Loucy (cell line): ENCODE measurements at regions not wholly inside any gene's neighbourhood (a gene's known extent, or its start where the extent isn't known, plus 50 kb on each side); places are given as distances from the start of the nearest gene placed in this dataset.

Experiments
- H2AFZ ChIP-seq: fragments of 200-600 bp; sonication (generic); 2 replicates; pipeline ENCODE4 v1.6.0; 2016; ENCODE audit warnings: antibody characterized with exemption, mild to moderate bottlenecking, low read length, moderate library complexity
- H3F3A ChIP-seq: fragments of 200-600 bp; 2 replicates; pipeline ENCODE4 v1.6.0; 2016; ENCODE audit warnings: antibody characterized with exemption, low read depth, mild to moderate bottlenecking
- H3K27me3 ChIP-seq: fragments of 200-600 bp; sonication (generic); 2 replicates; pipeline ENCODE4 v1.6.1; 2014; ENCODE audit warnings: low read length, mild to moderate bottlenecking; ENCODE audit not compliant: insufficient read depth, poor library complexity, severe bottlenecking
- H3K36me3 ChIP-seq: fragments of 200-600 bp; sonication (generic); 2 replicates; pipeline ENCODE4 v1.6.1; 2016; ENCODE audit warnings: low read length; ENCODE audit not compliant: insufficient read depth
- H3K4me1 ChIP-seq: fragments of 200-600 bp; sonication (generic); 2 replicates; pipeline ENCODE4 v1.5.1; 2014; ENCODE audit warnings: low read length, mild to moderate bottlenecking; ENCODE audit not compliant: insufficient read depth, poor library complexity, severe bottlenecking
- H3K4me2 ChIP-seq: fragments of 200-600 bp; sonication (generic); 2 replicates; pipeline ENCODE4 v1.6.0; 2014; ENCODE audit warnings: antibody characterized with exemption, low read length, low read depth, mild to moderate bottlenecking; ENCODE audit not compliant: poor library complexity, severe bottlenecking
- H3K4me3 ChIP-seq: fragments of 200-600 bp; sonication (generic); 2 replicates; pipeline ENCODE4 v1.5.1; 2014; ENCODE audit warnings: low read length, mild to moderate bottlenecking, mixed read lengths; ENCODE audit not compliant: poor library complexity, severe bottlenecking
- H3K79me2 ChIP-seq: fragments of 200-600 bp; sonication (generic); 2 replicates; pipeline ENCODE4 v1.6.1; 2014; ENCODE audit warnings: low read length; ENCODE audit not compliant: insufficient read depth
- H3K9ac ChIP-seq: fragments of 200-600 bp; sonication (generic); 2 replicates; pipeline ENCODE4 v1.6.0; 2014; ENCODE audit warnings: mild to moderate bottlenecking, low read depth, low read length, moderate library complexity; ENCODE audit not compliant: poor library complexity, severe bottlenecking
- H3K9me2 ChIP-seq: fragments of 200-600 bp; sonication (generic); replicated peaks from 2 replicates; pipeline ENCODE4 v1.6.1; 2016; ENCODE audit warnings: low read depth, low read length, mixed read lengths
- H3K9me3 ChIP-seq: fragments of 200-600 bp; sonication (generic); 2 replicates; pipeline ENCODE4 v1.6.1; 2014; ENCODE audit warnings: mild to moderate bottlenecking, antibody characterized with exemption, low read length, low read depth; ENCODE audit not compliant: insufficient read depth
- H4K20me1 ChIP-seq: fragments of 200-600 bp; sonication (generic); 2 replicates; pipeline ENCODE4 v1.6.0; 2014; ENCODE audit warnings: antibody characterized with exemption, low read length, mild to moderate bottlenecking; ENCODE audit not compliant: insufficient read depth, poor library complexity, severe bottlenecking
- EZH2phosphoT487 ChIP-seq: fragments of 200-600 bp; IDR thresholded peaks from 2 replicates; pipeline ENCODE4 v1.6.1; 2018; ENCODE audit warnings: antibody characterized with exemption, mild to moderate bottlenecking, moderate library complexity, borderline replicate concordance
- TF ChIP-seq, protein P1 (sequence below): fragments of 200-600 bp; sonication (generic); conservative IDR thresholded peaks from 2 replicates; pipeline ENCODE4 v1.5.1; 2014; ENCODE audit warnings: mild to moderate bottlenecking, antibody characterized with exemption, low read length

DNA sequence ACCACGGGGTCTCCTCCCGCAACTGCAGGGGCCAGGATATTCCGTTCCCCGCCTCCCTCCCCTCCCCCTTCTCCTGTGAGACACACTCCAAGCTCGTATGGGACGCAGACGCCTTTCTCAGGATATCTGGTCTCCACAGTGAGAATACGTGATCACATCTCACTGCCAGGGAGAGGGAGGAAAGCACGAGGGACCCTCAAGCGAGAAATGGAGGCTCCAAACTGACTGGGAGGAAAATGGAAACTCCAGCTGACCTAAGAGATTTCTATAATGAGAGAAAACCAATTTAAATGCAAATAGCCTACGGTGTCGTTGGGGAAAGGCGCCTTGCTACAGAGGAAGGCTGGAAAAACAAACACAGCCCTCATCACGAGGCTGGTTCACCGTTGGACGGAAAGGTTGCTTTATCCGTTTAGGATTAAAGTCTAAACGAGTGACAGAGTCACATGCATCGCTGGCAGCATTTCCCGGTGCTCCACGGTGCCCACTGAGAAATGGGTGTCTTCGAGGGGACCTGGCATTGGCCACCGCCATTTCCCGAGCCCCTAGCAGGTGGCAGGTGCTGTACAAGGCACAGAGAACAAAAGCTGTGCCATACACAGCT lies 116.9 kb upstream of the CPEB4 start:
- Histone ChIP-seq H3K4me2 (no peak overlapping the region), H4K20me1 (no peaks in the 10 kb centered on the region), H3K36me3 (no peaks in the 10 kb centered on the region), H3K4me3 (no peak overlapping the region), H3K4me1 (no peaks in the 10 kb centered on the region), H2AFZ (no peak overlapping the region), H3K9me2 (no peaks in the 10 kb centered on the region), H3K27me3 (no peaks in the 10 kb centered on the region), H3K79me2 (no peaks in the 10 kb centered on the region), H3K9me3 (no peaks in the 10 kb centered on the region), H3F3A (no peaks in the 10 kb centered on the region), H3K9ac (no peak overlapping the region)
- TF ChIP-seq EZH2phosphoT487: no peak
- TF ChIP-seq, protein P1, sequence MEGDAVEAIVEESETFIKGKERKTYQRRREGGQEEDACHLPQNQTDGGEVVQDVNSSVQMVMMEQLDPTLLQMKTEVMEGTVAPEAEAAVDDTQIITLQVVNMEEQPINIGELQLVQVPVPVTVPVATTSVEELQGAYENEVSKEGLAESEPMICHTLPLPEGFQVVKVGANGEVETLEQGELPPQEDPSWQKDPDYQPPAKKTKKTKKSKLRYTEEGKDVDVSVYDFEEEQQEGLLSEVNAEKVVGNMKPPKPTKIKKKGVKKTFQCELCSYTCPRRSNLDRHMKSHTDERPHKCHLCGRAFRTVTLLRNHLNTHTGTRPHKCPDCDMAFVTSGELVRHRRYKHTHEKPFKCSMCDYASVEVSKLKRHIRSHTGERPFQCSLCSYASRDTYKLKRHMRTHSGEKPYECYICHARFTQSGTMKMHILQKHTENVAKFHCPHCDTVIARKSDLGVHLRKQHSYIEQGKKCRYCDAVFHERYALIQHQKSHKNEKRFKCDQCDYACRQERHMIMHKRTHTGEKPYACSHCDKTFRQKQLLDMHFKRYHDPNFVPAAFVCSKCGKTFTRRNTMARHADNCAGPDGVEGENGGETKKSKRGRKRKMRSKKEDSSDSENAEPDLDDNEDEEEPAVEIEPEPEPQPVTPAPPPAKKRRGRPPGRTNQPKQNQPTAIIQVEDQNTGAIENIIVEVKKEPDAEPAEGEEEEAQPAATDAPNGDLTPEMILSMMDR: no peak

DNA sequence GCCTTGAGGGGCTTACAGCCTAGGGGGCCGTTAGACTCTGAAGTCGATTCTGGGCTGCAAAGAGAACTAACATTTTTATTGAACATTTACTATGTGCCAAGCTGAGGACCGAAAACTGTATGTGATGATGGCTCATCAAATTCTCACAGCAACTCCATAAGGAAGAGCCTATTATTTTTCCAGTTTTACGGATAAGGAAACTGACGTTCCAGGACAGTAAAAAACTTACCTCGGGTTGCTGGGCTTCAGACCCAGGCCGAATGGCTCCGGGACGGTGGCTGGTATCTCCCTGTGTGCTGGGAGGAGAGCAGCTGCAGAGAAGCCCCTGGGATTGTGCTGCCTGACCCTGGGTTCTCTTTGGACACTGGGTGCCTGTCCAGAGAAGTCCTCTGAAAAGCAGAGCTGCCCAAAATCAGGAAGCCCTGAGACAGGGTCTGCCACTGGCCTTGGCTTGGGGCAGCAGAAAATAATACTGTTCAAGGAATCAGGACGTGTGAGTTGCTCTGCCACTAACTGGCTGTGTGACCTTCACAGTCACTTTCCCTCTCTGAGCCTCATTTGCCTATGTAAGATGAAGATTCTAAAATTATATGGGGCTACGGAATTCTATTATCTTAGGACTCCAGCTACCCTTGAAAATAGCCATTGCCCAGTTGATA lies 116.3 kb upstream of the CPEB4 start:
- Histone ChIP-seq H3F3A (no peaks in the 10 kb centered on the region), H3K4me3 (no peak overlapping the region), H3K79me2 (no peaks in the 10 kb centered on the region), H3K27me3 (no peaks in the 10 kb centered on the region), H3K9ac (no peak overlapping the region), H2AFZ (no peak overlapping the region), H3K4me1 (no peaks in the 10 kb centered on the region), H3K9me3 (no peaks in the 10 kb centered on the region), H3K36me3 (no peaks in the 10 kb centered on the region), H3K9me2 (no peaks in the 10 kb centered on the region), H3K4me2 (no peak overlapping the region), H4K20me1 (no peaks in the 10 kb centered on the region)
- no peak for TF ChIP-seq EZH2phosphoT487
- TF ChIP-seq, protein P1: no peak

DNA sequence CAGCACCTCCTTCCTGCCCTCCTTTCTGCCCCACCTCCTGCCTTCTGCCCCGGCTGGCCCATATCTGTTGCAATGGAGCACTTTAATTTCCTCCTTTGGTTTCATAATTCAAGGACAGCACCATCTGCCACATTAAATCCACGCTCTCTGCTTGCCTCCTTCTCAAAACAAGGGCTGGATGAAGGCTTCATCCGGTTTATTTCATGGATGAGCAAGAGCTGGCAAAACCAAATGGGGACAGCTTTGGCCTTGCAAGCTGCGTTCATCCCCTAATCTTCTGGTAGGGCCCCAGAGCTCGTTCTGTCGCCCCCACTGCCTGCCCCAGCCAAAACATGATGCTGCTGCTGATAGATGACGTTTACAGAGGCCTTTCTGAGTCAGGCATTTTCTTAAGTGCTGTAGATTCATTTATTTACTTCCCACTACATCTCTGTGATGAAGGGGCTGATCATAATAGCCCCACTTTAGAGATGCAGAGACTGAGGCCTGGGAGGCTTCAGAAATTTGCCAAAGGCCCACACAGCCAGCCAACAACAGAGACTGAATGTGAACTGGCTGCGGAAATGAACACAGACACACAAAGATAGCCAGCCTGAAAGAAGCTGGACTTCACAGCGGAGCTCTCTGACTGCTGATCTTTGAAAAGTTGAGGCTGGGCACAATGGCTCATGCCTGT lies 115.6 kb upstream of the CPEB4 start:
- H3K9ac ChIP-seq: no peak overlapping the region

More for the DNA sequence above, 115.6 kb upstream of the CPEB4 start:
- no peak for TF ChIP-seq EZH2phosphoT487
- TF ChIP-seq, protein P1: no peak
- Histone ChIP-seq H3F3A (no peaks in the 10 kb centered on the region), H3K27me3 (no peaks in the 10 kb centered on the region), H3K79me2 (no peaks in the 10 kb centered on the region), H3K4me2 (no peak overlapping the region), H3K9me3 (no peaks in the 10 kb centered on the region), H3K9me2 (no peaks in the 10 kb centered on the region), H3K4me1 (no peaks in the 10 kb centered on the region), H2AFZ (no peak overlapping the region), H4K20me1 (no peaks in the 10 kb centered on the region), H3K4me3 (no peak overlapping the region), H3K36me3 (no peaks in the 10 kb centered on the region)
